ENCODE measurements at regions not wholly inside any gene's neighbourhood (a gene's known extent, or its start where the extent isn't known, plus 50 kb on each side); places are given as distances from the start of the nearest gene placed in this dataset.

GRCh38 chr7:9241826-9242225, 808.4 kb downstream of the NXPH1 start:
- no peak overlapping the region for H3K4me3 ChIP-seq (ENCODE audit: low read depth, low read length)
- ChIA-PET POLR2A (no interaction called here), CTCF (no interaction called here)
- DNase-seq (ENCODE audit: low read depth, low spot score) = no peak
- no peak for TF ChIP-seq CTCF (IDR thresholded peaks at IDR 0.05; ENCODE audit: insufficient read depth, low read length, missing control alignments)

- CTCF ChIA-PET = no interaction called here
- POLR2A ChIA-PET = no interaction called here
- DNase-seq (ENCODE audit: low read depth, low spot score) = no peak
- no peak for TF ChIP-seq CTCF (IDR thresholded peaks at IDR 0.05; ENCODE audit: insufficient read depth, low read length, missing control alignments)
- no peak overlapping the region for H3K4me3 ChIP-seq (ENCODE audit: low read depth, low read length)
These were observed 809.2 kb downstream of the NXPH1 start for GRCh38 chr7:9242636-9243035.

- CTCF ChIA-PET = no interaction called here
- POLR2A ChIA-PET = no interaction called here
These were observed 817.5 kb downstream of the NXPH1 start for GRCh38 chr7:9250876-9251275.

GRCh38 chr7:9264395-9264794, 831.0 kb downstream of the NXPH1 start:
- no peak overlapping the region for H3K4me3 ChIP-seq (ENCODE audit: low read depth, low read length)
- POLR2A ChIA-PET = no interaction called here
- CTCF ChIA-PET = no interaction called here
- no peak for TF ChIP-seq CTCF (IDR thresholded peaks at IDR 0.05; ENCODE audit: insufficient read depth, low read length, missing control alignments)
- DNase-seq (ENCODE audit: low read depth, low spot score) = no peak

More at GRCh38 chr7:9250876-9251275, 817.5 kb downstream of the NXPH1 start:
- no peak for TF ChIP-seq CTCF (IDR thresholded peaks at IDR 0.05; ENCODE audit: insufficient read depth, low read length, missing control alignments)
- DNase-seq (ENCODE audit: low read depth, low spot score) = no peak
- H3K4me3 ChIP-seq (ENCODE audit: low read depth, low read length) = no peak overlapping the region

GRCh38 chr7:9280088-9280487, 846.7 kb downstream of the NXPH1 start:
- no peak for DNase-seq (ENCODE audit: low read depth, low spot score)
- TF ChIP-seq CTCF (IDR thresholded peaks at IDR 0.05; ENCODE audit: insufficient read depth, low read length, missing control alignments) = no peak
- no peak overlapping the region for H3K4me3 ChIP-seq (ENCODE audit: low read depth, low read length)
- CTCF ChIA-PET = no interaction called here
- POLR2A ChIA-PET = no interaction called here

GRCh38 chr7:9283246-9283645, 849.8 kb downstream of the NXPH1 start:
- no peak for DNase-seq (ENCODE audit: low read depth, low spot score)
- ChIA-PET POLR2A (no interaction called here), CTCF (no interaction called here)
- H3K4me3 ChIP-seq (ENCODE audit: low read depth, low read length) = no peak overlapping the region
- TF ChIP-seq CTCF (IDR thresholded peaks at IDR 0.05; ENCODE audit: insufficient read depth, low read length, missing control alignments) = no peak

All from AG04449 (cell line).